Stimulated activated memory B cell treated with anti-CD40 and anti-IgM and Interleukin-4, amounts not matched to agents 10 μg/mL and 1 μg/mL and 100 μg/mL, for 72 hours (primary cell): ENCODE measurements at regions not wholly inside any gene's neighbourhood (a gene's known extent, or its start where the extent isn't known, plus 50 kb on each side); places are given as distances from the start of the nearest gene placed in this dataset.

Experiments used
- ATAC-seq: fragments of 150-1000 bp; cut with Tn5 transposase; 2 replicates; pipeline ENCODE4 v1.10.0; 2021
- H3K27ac Mint-ChIP-seq: one replicate; pipeline ENCODE4 v1.8.0; 2022; ENCODE audit warnings: mild to moderate bottlenecking, mixed read lengths
- H3K27me3 Mint-ChIP-seq: one replicate; pipeline ENCODE4 v1.8.0; 2022; ENCODE audit warnings: mixed read lengths
- H3K36me3 Mint-ChIP-seq: one replicate; pipeline ENCODE4 v1.8.0; 2022; ENCODE audit warnings: mixed read lengths
- H3K4me1 Mint-ChIP-seq: one replicate; pipeline ENCODE4 v1.8.0; 2022; ENCODE audit warnings: mixed read lengths
- H3K4me3 Mint-ChIP-seq: one replicate; pipeline ENCODE4 v1.8.0; 2022; ENCODE audit warnings: mild to moderate bottlenecking, moderate library complexity, mixed read lengths
- H3K9me3 Mint-ChIP-seq: one replicate; pipeline ENCODE4 v1.8.0; 2022; ENCODE audit warnings: mixed read lengths

- H3K4me3 Mint-ChIP-seq: no peak overlapping the region
Observed at GRCh38 chr5:179497636-179498340, 52.6 kb upstream of the RUFY1 start.

GRCh38 chr5:179495906-179496455 is 54.4 kb upstream of the RUFY1 start:
- no peak for ATAC-seq
- Mint-ChIP-seq H3K36me3 (no peaks in the 10 kb centered on the region), H3K4me1 (no peaks in the 10 kb centered on the region), H3K27me3 (peaks cover 31% of the 10 kb centered on the region), H3K27ac (no peak overlapping the region), H3K4me3 (no peak overlapping the region), H3K9me3 (peaks cover 4% of the 10 kb centered on the region)

More at GRCh38 chr5:179497636-179498340, 52.6 kb upstream of the RUFY1 start:
- no peak for ATAC-seq
- peaks cover 21% of the 10 kb centered on the region for H3K27me3 Mint-ChIP-seq
- H3K4me1 Mint-ChIP-seq: no peaks in the 10 kb centered on the region
- no peaks in the 10 kb centered on the region for H3K36me3 Mint-ChIP-seq
- no peak overlapping the region for H3K27ac Mint-ChIP-seq
- peaks cover 4% of the 10 kb centered on the region for H3K9me3 Mint-ChIP-seq

DNA sequence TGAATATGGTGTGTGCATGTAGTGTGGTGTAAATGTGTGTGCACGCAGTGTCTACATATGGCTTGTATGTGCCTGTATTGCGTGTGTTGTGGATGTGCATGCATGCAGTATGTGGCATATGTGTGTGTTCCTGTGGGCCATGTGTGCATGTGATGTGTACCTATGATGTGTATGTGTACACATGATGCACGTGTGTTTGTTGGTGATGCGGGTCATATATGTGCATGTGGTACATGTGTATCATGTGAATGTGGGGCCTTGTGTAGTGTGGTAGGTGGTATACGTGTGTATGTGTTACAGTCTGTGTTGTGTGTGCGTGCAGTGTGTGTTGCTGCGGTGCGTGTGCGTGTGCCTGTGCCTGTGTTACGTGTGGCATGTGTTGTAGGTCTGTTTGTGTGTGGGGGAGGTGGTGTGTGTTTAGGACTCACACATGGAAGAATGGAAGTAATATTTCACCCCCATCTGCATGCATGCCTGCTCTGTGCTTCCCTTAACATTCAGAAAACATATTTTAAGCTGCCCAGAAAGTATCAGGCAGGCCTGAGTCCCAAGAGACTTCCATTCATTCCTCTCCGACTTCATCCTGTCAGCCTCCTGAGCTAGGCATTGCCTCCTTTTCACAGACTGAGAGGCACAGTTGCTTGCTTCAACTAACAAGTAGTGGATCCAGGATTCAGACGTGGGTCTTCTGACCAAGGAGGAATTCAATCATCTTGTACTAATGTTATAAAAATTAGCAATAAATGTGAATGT is 55.4 kb upstream of the RUFY1 start:
- ATAC-seq: no peak
- Mint-ChIP-seq H3K4me1 (no peaks in the 10 kb centered on the region), H3K36me3 (no peaks in the 10 kb centered on the region), H3K9me3 (no peaks in the 10 kb centered on the region), H3K27me3 (peaks cover 31% of the 10 kb centered on the region), H3K27ac (no peak overlapping the region), H3K4me3 (no peak overlapping the region)

GRCh38 chr5:179488975-179489374 is 61.4 kb upstream of the RUFY1 start:
- no peak overlapping the region for H3K4me3 Mint-ChIP-seq
- no peaks in the 10 kb centered on the region for H3K36me3 Mint-ChIP-seq
- H3K27me3 Mint-ChIP-seq: peaks cover 21% of the 10 kb centered on the region
- H3K9me3 Mint-ChIP-seq: no peaks in the 10 kb centered on the region
- no peak for ATAC-seq
- no peak overlapping the region for H3K27ac Mint-ChIP-seq
- no peaks in the 10 kb centered on the region for H3K4me1 Mint-ChIP-seq

DNA sequence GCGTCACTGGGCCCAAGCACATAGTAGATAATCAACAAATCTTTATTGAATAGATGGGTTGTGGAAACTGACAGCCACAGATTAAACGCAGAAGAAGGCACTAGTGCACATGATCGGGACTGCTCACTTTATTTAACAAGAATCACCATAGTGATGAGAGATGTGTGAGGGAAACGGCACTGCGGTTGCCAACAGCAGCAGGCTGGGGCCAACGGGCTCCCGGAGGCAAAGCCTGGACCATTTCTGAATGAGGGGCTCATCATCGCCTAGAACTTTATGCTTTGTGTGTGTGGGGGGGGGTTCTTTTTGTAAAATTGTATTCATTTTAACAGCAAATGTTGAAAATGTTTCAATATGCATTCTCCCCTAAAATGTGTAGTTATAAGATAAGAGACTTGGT is 61.9 kb upstream of the RUFY1 start:
- Mint-ChIP-seq H3K27me3 (peaks cover 21% of the 10 kb centered on the region), H3K27ac (no peak overlapping the region), H3K4me1 (no peaks in the 10 kb centered on the region), H3K9me3 (no peaks in the 10 kb centered on the region), H3K4me3 (no peak overlapping the region), H3K36me3 (no peaks in the 10 kb centered on the region)
- ATAC-seq: no peak

GRCh38 chr5:179487145-179487544 is 63.2 kb upstream of the RUFY1 start:
- ATAC-seq: no peak
- no peaks in the 10 kb centered on the region for H3K36me3 Mint-ChIP-seq
- H3K27ac Mint-ChIP-seq: no peak overlapping the region
- H3K27me3 Mint-ChIP-seq: peaks cover 21% of the 10 kb centered on the region
- H3K4me1 Mint-ChIP-seq: no peaks in the 10 kb centered on the region
- H3K4me3 Mint-ChIP-seq: no peak overlapping the region
- no peaks in the 10 kb centered on the region for H3K9me3 Mint-ChIP-seq

- peaks cover 16% of the 10 kb centered on the region for H3K27me3 Mint-ChIP-seq
- no peaks in the 10 kb centered on the region for H3K4me1 Mint-ChIP-seq
- no peak overlapping the region for H3K27ac Mint-ChIP-seq
- no peaks in the 10 kb centered on the region for H3K36me3 Mint-ChIP-seq
- ATAC-seq: no peak
- no peak overlapping the region for H3K4me3 Mint-ChIP-seq
- H3K9me3 Mint-ChIP-seq: no peaks in the 10 kb centered on the region
Observed at GRCh38 chr5:179486596-179487051, 63.7 kb upstream of the RUFY1 start.

DNA sequence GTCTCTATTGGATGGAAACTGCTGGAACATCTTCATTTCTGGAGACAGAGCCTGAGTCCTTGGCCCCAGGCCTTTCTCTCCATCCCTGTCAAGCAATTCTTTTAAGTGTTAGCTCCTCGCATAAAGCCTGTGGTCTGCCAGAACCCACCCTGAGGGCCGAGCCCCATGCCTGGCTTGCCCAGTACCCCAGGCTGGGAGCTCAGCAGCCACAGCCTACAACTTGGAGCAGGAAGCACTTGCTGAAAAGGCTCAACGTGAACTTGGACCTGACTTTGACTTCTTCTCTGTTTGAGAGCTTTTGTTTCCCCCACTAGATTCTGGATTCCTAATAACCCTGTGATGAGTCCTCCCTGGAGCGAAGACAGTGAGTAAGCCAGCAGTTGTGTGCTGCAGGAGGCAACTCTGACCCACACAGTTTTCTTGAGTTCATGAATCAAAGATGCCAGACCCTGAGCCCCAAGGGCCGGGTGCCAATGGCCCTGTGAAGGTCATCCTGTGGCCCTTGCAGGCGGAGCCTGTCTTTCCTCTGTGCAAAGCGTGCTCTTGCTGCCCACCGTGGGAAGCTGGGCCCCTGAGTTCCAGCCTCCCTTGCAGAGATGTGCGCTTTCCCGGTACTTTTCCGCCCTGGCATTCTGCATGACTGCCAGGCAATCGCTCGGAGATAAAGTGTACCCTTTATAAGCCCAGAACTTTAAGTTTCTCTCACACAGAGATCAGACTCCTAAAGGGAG is 64.3 kb upstream of the RUFY1 start:
- H3K4me3 Mint-ChIP-seq: no peak overlapping the region
- no peaks in the 10 kb centered on the region for H3K4me1 Mint-ChIP-seq
- peaks cover under 1% of the 10 kb centered on the region for H3K9me3 Mint-ChIP-seq
- peaks cover 11% of the 10 kb centered on the region for H3K27me3 Mint-ChIP-seq
- no peak for ATAC-seq
- no peak overlapping the region for H3K27ac Mint-ChIP-seq
- no peaks in the 10 kb centered on the region for H3K36me3 Mint-ChIP-seq

- ATAC-seq: no peak
- Mint-ChIP-seq H3K4me1 (no peaks in the 10 kb centered on the region), H3K9me3 (peaks cover 6% of the 10 kb centered on the region), H3K36me3 (no peaks in the 10 kb centered on the region), H3K27ac (no peak overlapping the region), H3K27me3 (peaks cover 11% of the 10 kb centered on the region), H3K4me3 (no peak overlapping the region)
Observed at GRCh38 chr5:179484761-179485160, 65.6 kb upstream of the RUFY1 start.

- H3K36me3 Mint-ChIP-seq: no peaks in the 10 kb centered on the region
- H3K27me3 Mint-ChIP-seq: peaks cover 11% of the 10 kb centered on the region
- H3K4me3 Mint-ChIP-seq: no peak overlapping the region
- H3K4me1 Mint-ChIP-seq: no peaks in the 10 kb centered on the region
- H3K9me3 Mint-ChIP-seq: peaks cover 6% of the 10 kb centered on the region
- H3K27ac Mint-ChIP-seq: no peak overlapping the region
- no peak for ATAC-seq
Observed at GRCh38 chr5:179484201-179484600, 66.2 kb upstream of the RUFY1 start.

DNA sequence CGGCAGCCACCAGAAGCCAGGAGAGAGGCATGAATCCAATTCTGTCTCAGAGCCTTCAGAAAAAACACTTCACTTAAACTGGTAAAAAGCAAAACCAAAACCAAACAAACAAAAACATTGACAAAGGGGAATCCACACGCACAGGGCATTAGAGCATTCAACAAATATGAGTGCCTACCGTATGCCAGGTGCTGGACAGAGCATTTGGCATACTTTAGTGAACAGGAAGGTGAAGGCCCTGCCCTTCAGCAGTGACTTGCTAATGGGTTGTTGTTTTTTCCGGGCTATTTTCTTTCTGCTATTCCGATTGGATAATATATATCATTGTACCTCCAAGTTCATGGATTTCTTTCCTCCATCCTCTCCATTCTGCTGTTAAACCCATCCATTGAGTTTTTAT is 71.7 kb upstream of the RUFY1 start:
- Mint-ChIP-seq H3K9me3 (peaks cover 6% of the 10 kb centered on the region), H3K4me1 (no peaks in the 10 kb centered on the region), H3K27ac (no peak overlapping the region), H3K4me3 (no peak overlapping the region), H3K27me3 (peaks cover 15% of the 10 kb centered on the region), H3K36me3 (no peaks in the 10 kb centered on the region)
- no peak for ATAC-seq

- no peak overlapping the region for H3K4me3 Mint-ChIP-seq
- ATAC-seq: no peak
- no peaks in the 10 kb centered on the region for H3K4me1 Mint-ChIP-seq
- no peaks in the 10 kb centered on the region for H3K36me3 Mint-ChIP-seq
- H3K9me3 Mint-ChIP-seq: peaks cover 1% of the 10 kb centered on the region
- no peak overlapping the region for H3K27ac Mint-ChIP-seq
- peaks cover 15% of the 10 kb centered on the region for H3K27me3 Mint-ChIP-seq
Observed at GRCh38 chr5:179475208-179475751, 75.1 kb upstream of the RUFY1 start.

- H3K27ac Mint-ChIP-seq: no peak overlapping the region
- no peak overlapping the region for H3K4me3 Mint-ChIP-seq
- H3K36me3 Mint-ChIP-seq: no peaks in the 10 kb centered on the region
- H3K4me1 Mint-ChIP-seq: no peaks in the 10 kb centered on the region
- ATAC-seq: peak; percentile 29
- peaks cover 15% of the 10 kb centered on the region for H3K27me3 Mint-ChIP-seq
- H3K9me3 Mint-ChIP-seq: no peaks in the 10 kb centered on the region
Observed at GRCh38 chr5:179472641-179473040, 77.7 kb upstream of the RUFY1 start.

- H3K27ac Mint-ChIP-seq: no peak overlapping the region
- H3K4me1 Mint-ChIP-seq: no peaks in the 10 kb centered on the region
- no peaks in the 10 kb centered on the region for H3K9me3 Mint-ChIP-seq
- peak; percentile 44 for ATAC-seq
- no peaks in the 10 kb centered on the region for H3K36me3 Mint-ChIP-seq
- H3K4me3 Mint-ChIP-seq: no peak overlapping the region
- H3K27me3 Mint-ChIP-seq: peaks cover 19% of the 10 kb centered on the region
Observed at GRCh38 chr5:179472174-179472573, 78.2 kb upstream of the RUFY1 start.

DNA sequence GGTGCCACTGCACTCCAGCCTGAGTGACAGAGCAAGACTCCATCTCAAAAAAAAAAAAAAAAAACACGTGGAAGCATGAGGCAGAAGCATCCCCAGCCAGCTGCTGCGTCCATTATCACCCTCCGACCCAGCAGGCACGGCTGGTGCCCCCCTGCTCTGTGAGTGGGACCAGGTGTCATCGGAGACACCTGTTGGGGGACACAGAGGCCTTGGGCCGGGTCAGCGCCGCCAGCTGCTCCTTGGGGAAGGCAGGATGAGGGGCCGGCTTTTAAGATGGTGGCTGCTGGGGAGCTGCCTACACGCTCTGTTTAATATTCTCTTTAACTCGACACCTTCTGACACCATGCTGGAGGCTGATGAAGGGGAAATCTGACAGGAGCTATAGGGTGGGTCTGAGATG is 80.2 kb upstream of the RUFY1 start:
- no peak overlapping the region for H3K27ac Mint-ChIP-seq
- H3K4me3 Mint-ChIP-seq: no peak overlapping the region
- no peaks in the 10 kb centered on the region for H3K9me3 Mint-ChIP-seq
- H3K36me3 Mint-ChIP-seq: no peaks in the 10 kb centered on the region
- H3K4me1 Mint-ChIP-seq: no peaks in the 10 kb centered on the region
- no peak for ATAC-seq
- peaks cover 11% of the 10 kb centered on the region for H3K27me3 Mint-ChIP-seq
